DLD1 (cell line): ENCODE measurements at regions not wholly inside any gene's neighbourhood (a gene's known extent, or its start where the extent isn't known, plus 50 kb on each side); places are given as distances from the start of the nearest gene placed in this dataset.

ENCODE experiments used
- in situ Hi-C: cut with HindIII; loops from 2 replicates; pipeline ENCODE4 v1.10.0; 2017; ENCODE audit warnings: low sequenced_read_pairs

DNA sequence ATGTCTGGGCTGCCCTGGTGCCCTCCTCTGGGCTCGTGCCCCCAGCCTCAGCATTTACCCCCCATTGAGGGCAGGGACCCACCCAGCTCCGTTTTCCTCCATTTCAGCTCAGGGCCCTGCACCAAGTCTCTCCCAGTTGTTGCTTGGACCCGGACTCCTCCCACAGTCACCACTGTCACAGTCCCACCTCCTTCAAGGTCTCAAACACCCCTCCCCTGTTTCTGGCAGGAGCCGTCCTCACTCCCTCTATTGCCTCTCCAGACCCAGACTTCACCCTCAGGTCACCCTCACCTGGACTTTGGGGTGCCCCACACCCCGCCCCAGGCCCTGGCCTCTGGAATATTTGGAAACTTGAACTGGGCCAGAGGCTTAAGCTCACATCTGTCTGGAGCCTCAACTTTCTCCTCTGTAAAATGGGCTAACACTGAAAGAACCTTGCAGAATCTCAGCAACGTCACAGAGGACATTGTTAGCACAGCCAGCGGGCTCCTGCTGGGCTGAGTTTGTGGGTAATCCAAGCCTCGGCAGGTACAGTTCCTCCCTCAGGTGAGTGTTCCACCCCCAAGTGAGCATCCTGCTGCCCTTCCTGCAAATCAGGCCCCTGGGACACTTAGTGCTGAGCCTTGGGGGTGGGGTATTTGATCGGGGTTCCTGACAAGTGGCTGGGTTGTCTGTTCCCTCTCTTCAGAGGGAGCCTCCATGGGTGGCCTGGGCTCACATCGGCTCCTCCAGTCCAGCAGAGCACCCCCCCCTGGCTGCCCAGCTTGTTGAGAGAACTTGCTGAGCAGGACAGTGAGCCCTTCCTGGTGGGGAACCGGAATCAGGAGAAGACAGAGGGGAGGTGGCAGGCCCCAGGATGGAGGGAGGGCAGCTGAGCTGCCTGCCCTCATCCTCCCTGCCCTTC is 130.1 kb downstream of the C9orf50 start:
- in situ Hi-C loops = no loop called here

DNA sequence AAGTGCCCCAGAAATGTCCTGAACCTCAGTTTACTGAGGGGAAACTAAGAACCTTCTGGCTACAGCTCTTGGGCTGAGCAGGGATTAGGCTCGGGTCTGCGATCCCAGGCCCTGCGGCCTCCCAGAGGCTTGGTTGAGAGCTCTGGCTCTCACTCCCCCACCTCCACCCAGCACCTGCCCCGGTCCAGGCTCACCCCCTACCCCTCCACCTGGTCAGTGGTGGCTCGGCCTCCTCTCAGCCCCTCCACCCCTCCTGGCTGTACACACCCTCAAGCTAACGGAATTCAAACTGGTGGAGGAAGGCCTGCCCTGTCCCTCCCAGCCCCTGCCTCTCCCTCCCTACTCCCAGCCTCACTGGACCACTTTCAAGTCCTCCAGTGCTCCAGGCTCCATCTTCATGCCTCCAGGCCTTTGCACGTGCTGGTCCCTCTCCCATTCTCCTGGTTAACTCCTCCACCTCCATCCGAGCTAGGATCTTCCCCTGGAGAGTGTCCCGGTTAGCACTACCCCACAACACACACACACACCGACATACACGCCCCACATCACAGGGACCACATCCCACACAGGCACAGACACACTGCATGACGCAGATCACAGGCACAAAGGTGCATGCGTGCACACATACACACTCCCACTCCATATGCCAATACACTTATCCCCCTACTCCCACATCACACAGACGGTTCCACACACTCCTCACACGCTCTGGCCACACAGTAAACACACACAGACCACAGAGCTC is 130.9 kb downstream of the C9orf50 start:
- in situ Hi-C loops = no loop called here

DNA sequence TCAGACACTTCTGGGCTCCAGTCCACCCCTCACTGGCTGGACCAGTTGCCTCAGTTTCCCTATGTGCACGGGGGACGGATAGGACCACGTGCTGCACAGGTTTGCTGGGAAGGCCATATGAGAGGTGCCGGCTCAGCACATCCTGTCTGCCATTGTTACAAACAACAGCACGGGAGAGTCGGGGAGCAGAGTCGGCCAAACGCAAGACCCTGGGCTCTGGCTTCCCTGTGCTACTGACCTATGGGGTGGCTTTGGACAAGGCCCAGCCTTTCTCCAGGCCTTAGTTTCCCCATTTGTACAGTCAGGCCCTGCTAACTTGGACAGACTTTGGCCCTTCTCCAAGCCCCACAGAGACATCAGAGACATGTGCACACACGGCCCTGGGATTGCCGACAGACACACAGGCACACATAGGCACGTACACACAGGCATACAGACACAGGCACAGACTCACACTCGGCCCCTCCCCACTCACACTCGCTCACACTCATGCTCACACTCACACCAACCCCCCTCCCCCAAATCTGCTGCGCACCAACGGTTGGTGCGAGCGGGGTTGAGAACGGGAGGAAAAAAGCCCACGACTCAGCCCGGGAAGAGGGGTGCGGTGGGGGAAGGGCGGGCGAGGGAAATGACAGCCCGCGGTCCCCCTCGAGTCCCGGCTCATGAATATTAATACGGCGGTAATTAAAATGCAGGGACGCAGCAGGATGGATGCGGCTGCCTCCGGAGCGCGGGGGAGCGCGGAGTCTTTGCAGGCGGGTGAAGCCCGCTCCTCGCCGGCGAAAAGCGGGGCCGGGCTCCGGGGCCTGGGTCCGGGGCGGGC is 133.0 kb downstream of the C9orf50 start:
- in situ Hi-C loops = no loop called here

DNA sequence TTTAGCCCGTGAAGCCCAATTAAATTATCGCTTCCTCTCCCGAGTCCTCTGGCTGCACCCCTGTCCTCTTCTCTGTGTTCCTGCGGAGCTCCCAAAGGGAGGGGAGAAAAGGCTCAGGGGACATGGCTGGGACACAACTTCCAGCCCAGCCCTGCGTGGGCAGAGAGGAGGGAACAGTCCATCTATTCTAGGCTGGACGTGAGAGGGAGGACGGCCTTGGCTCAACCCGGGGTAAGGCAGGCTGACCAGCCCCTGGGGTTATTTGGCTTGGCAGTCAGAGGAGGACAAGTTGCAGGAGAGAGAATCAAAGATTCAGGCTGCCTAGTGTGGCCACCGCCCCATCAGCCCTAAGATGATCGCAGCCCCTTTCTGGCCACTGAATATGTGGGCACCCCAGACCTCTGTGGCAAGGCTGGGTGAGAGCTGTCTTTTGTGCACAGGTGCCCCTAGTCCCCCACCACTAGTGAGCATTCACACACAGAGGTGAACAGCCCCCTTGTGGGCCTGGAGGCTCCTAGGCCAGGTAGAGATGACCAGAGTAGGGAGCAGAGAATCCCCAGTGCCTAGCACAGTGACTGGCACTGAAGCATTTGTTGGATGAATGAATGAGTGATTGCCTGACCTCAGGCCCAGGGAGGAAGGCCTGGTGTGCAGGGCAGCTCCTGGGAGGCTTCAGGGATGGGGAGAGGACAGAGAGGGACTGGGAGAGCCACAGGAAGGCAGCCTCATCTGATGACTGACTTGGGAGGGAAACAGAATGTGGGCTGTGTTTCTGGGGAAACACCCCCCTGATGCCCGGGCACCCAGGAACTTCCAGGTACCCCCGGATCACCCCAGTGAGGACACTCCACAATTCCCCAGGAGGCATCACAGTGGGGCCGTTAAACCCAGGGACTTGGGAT is 133.9 kb downstream of the C9orf50 start:
- in situ Hi-C loops = no loop called here

DNA sequence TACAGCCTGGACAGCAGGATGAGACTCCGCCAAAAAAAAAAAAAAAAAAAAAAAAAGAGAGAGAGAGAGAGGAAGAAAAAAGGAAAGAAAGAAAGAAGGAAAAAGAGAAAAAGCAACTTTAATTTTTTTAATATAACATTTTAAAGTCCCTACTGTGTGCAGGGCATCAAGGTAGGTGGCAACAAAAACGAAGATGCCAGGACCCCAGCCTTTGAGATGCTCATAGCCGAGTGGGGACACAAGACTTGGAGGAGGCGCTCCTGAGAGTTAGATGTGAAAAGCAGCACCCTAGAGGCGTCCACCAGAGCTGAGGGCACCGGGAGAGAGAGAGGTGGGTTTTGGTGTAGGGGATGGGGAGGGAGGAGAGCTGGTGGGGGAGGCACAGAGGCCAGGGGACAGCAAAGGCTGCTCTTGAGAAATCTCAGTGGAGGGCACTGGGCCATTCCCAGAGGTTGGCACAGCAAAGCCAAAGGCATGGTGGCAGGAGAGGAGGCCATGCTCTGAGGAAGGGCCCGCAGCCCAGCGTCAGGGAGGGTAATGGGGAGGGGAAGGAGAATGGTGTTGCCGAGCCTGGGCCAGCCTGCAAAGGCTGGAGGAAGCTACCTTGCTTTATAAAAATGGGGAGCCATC is 135.6 kb downstream of the C9orf50 start:
- in situ Hi-C loops = no loop called here

DNA sequence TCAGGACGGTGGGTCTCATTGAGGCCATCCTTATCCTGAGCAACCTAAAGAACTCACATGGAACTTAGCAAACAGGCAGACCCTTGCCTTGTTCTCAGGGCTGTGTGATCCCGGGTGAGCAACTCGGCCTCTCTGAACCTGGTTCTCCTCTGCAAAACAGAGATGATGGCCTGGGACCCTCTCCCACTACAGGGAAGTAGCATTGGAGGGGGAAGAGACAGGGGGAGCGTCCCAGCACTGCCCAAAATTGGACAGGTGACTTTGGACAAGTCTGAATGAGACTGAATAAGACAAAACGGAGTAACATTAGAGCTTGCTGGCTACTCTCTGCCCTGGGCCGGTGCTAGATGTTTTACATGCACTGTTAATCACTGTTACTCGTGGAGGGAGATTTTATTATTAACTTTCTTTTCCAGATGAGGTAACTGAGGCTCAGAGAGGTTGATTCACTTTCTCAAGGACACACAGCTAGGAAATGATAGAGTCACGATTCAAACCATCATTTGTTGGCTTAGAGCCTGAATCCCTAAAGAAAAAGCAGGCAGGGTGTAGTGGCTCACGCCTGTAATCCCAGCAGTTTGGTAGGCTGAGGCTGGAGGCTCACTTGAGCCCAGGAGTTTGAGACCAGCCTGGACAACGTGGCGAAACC is 136.4 kb downstream of the C9orf50 start:
- in situ Hi-C loops = no loop called here

DNA sequence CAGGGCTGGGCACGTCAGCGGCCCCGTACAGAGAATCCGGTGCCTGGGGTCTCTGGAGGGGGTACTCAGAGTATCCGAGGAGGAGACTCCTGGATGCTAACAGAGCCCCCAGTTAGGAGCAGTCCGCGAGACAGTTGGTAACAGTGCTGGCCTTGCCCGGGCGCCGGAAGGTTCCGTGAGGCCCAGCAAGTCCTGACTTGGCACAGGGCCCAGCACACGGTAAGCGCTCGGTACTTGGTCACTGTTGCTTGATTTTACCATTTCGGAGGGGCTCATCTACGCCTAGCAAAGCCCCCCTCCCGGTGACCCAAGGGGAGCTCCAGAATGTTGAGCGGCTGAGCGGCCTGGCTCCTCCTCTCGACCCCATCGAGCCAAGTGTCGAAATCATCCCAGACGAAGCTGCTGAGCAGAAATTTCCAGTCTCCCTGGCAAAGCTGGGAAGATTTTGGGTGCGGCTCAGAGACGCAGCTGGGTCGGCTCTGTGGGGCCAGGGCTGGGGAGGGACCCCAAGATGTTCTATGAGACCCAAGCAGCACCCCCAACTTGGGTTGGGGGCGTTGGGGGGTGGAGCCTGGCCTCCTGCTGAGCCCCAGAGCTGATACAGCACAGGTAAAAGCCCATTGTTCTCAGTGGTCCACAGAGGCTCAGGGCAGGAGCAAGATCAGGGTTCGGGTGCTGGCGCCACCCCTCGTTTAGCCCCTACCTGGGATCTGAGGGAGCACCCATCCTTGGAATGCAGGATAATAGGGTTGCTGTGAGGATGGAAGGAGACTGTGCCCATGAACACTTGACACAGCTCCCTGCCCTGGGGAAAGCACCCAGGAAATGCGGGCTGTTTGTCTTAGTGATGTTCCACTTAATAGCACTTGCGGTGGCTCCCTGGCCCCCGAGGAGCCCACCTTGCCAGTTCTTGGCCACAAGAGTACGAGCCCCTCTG is 137.2 kb downstream of the C9orf50 start:
- in situ Hi-C loops = no loop called here

DNA sequence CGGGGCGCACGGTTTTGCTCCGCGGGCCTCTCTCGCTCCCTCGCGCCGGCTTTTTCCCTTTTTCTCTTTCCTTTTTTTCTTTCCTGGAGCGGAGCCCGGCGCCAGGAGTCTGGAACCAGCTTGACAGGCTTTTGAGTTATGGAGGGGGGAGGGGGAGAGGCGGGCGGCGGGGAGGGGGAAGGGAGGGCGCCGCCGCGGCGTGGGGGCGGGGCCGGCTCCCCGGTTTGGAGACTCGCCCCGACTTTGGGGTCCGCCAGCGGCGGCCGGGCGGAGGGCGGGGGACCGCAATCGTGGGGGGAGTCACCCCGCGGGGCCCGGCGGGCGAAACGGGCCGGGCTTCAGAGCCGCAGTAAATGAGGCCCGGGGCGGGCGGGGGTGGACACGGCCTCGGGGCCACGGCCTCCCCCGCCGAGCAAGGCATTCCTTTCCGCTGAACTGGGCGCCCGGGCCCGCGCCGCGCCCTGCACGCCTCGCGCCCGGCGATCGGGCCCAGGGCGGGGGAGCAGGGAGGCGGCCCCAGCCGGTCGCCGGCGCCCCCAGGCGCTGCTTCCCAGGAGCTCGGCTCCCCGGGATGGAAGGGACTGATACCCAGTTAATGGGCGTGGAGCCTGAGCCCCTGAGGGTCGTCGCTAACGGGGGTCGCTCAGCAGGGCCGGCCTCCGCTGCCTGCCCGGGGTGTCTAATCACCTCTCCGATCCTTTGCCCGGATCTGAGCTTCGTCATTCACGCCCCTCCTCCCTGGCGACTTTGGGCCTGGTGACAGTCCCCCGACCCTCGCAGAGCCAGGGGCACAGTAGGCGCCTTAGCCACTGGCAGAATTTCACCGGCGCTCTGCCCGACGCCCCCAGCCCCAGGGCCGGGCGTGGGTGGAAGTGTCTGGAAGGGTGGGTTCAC is 138.1 kb downstream of the C9orf50 start:
- in situ Hi-C loops = no loop called here

DNA sequence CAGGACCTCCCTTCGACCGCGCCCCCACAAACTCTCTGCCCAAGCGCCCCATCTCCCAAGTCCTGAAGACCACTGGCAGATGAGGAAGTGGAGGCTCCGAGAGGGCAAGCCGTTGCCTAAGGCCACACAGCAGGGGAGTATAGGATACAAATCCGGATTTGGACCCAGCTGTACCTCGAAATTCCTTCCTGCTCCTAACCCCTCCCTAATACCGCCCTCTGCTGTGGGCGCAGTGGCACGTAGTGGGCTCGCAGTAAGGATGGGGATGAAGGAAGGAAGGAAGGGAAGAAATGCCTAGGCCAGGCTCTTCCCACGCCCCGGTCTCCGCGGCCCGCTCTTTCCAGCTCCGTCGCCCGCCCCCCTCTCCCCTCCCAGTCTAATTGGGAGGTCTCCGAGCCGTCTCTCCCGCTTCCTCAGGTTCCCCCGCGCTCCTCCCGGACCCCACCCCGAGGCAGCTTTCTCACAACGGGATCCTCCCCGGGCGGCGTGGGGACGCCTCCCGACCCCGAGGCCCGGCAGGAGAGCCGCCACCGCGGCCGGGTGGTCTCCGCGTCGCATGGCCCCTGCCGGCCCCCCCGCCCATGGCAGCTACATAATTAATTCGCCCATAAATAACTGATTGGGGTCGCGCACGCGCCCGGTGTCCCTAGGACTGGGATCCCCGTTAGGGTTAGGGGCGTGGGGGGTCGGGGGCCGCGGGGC is 138.9 kb downstream of the C9orf50 start:
- in situ Hi-C loops = no loop called here

DNA sequence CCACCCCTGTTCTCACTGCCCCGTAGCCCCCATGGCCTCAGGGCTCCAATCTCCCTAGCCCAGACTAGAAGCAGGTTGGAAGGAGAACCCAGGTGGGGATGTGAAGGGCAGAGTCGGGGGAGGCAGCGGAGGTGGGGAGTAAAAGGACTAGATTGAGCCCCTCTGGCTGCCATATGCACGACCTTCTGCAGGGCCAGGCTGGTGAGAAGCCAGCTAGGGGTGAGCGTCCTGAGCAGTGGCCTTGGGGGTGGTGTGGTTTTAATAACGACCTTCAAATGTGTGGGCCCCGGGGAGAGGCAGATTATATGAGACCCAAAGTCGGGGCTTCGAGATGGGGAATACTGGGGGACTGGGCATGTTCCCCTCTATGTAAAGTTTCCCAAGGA is 139.5 kb downstream of the C9orf50 start:
- in situ Hi-C loops = no loop called here

DNA sequence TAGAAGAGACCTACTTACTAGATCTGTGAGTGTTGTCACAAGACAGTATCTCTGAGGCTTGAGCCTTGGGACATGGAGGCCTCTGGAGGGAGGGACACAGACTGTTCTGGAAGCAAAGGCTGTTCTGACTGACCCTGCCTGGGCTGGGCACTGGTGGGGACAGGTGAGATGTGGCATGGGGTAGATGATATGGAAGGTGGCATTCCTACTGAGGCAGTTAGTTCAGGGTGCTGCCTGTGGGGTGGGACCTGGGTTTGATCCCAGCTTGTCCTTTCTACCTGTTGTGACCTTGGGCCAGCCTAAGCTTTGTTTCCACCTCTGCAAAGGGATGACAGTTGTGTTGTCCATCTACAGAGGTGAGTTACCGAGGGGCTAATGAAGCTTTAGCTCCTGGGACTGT is 140.2 kb downstream of the C9orf50 start:
- in situ Hi-C loops = no loop called here

DNA sequence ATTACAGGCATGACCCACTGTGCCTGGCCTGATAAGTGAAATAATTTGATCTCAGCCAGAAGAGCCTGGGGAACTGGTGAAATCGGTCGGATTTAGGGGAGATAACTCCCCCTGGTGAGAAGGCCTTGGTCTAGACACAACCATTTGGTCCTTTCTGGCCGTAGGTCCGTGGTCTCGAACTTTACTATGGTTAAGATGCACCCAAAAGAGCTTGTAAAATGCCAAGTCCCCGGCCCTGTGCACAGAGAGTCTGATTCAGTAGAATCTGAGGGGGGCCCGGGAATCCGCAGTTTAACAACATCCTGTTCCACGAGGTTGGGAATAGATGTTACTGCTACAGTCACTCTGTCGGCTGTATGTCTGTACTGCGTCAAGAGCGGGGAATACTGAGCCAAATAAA is 140.7 kb downstream of the C9orf50 start:
- in situ Hi-C loops = no loop called here

DNA sequence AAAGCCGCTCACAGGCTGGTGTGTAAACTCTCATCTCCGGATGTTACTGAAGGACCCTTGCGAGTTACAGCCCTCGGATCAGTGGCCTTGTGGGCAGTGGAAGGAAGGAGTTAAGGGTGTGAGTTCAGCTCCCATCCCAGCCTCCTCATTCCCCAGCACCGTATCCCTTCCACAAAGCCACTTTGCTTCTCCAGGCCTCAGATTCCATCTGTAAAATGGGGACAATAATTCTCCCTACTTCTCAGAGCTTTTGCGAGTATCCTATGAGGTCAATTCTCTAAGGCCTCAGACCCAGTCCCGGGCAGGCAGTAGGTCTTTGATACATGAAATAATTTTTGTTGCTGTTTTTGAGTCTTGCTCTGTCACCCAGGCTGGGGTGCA is 141.3 kb downstream of the C9orf50 start:
- in situ Hi-C loops = no loop called here

DNA sequence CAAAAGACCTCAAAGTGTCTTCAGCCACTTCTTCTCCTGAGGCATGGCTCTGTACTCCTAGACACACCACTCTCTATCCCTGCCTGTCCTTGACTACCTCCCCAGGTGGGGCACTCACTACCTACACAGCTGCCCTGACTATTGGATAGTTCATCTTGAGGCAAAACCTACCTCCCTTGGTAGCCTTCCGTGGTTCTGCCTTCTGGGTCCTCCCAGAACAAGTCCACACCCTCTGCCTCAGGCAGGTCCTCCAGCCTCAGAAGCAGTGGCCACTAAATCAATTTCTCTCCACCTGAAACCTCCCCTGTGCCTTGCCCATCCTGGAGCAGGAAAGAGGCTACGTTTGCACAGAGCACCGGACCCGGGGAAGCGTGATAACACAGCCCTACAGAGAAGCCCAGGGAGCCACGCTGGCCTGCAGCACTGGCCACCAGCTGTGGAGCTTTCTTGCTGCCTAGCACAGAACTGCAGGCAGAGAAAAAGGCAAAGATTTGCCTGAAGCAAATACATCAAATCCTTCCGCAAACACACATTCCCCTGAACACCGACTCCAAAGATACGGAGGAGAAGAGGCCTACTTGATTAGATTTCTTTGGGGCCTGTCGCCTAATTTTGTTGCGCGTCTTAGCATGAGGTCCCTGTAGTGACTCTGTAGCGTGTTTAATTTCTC is 141.8 kb downstream of the C9orf50 start:
- in situ Hi-C loops = no loop called here

DNA sequence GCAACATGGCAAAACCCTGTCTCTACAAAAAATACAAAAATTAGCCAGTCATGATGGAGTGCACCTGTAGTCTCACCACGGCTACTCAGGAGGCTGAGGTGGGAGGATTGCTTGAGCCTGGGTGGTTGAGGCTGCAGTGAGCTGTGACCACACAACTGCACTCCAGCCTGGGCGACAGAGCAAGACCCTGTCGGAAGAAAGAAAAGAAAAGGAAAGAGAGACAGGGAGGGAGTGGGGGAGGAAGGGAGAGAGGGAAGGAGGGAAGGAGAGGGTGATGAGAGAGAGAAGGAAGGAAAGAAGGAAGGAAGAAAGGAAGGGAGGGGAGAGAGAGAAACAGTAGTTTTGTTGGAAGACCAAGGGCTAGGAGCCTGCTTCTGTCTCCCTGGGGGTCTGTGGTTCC is 142.4 kb downstream of the C9orf50 start:
- in situ Hi-C loops = no loop called here
